ENCODE measurements at regions not wholly inside any gene's neighbourhood (a gene's known extent, or its start where the extent isn't known, plus 50 kb on each side); places are given as distances from the start of the nearest gene placed in this dataset.

DNA sequence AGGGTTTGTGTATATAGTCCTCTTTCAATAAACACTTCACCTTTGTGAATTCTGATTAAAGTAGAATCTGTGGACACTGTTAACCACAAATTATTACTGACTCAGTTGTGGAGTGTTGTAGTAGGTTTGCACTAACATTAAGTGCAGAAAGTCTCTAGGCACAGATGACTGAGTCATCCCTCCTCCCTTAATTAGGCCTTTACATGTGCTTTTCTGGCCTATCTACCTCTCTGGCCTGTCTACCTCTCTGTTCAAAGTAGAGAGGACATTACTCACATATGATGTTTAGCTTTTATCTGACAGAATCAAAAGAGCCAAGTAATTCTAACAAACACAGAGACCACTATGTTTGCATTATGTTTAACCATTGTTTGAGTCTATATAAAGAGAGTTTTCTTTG is 783.0 kb downstream of the TENT5A start:
- no peak for TF ChIP-seq POLR2A (IDR thresholded peaks at IDR 0.05)
- no peak for TF ChIP-seq CTCF (IDR thresholded peaks at IDR 0.05 in 4 of 5, conservative IDR thresholded peaks at IDR 0.05 in 1 of 5)

All from gastrocnemius medialis (tissue), 4 donors.